ENCODE measurements at regions not wholly inside any gene's neighbourhood (a gene's known extent, or its start where the extent isn't known, plus 50 kb on each side); places are given as distances from the start of the nearest gene placed in this dataset.

DNA sequence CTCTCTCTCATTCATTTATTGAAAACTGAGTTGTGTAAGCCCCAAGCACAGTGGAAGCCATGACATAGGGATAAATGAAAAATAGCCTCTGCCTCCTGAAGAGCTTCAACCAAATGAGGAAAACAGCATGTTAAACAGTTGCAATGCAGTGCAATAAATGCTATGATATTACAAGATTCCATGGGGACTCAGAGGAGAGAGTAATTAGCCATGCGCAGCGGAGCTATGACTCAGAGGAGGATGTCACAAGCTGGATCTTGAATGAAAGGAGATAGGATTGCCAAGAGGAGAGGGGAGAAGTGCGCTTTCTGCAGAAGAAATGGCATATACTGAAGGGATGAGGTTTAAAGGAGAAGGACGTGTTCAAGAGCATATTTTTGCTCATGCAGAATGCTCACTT lies 231.3 kb upstream of the PLXNA2 start:
- H3K27me3 ChIP-seq (ENCODE audit: control insufficient read depth in 1 of 2, insufficient read depth in 2 of 2, low read length in 2 of 2), result no peaks in the 10 kb centered on the region
- ATAC-seq (ENCODE audit: poor library complexity), result no peak
- no peaks in the 10 kb centered on the region for H3K36me3 ChIP-seq (ENCODE audit: insufficient read depth, low read length)
- peaks cover 9% of the 10 kb centered on the region for H3K27me3 Mint-ChIP-seq
- no peaks in the 10 kb centered on the region for H3K9me3 Mint-ChIP-seq
- no peak overlapping the region for H3K4me3 Mint-ChIP-seq
- intact Hi-C loops (cut with DNase I, micrococcal nuclease), result no loop called here
- TF ChIP-seq, protein P1, sequence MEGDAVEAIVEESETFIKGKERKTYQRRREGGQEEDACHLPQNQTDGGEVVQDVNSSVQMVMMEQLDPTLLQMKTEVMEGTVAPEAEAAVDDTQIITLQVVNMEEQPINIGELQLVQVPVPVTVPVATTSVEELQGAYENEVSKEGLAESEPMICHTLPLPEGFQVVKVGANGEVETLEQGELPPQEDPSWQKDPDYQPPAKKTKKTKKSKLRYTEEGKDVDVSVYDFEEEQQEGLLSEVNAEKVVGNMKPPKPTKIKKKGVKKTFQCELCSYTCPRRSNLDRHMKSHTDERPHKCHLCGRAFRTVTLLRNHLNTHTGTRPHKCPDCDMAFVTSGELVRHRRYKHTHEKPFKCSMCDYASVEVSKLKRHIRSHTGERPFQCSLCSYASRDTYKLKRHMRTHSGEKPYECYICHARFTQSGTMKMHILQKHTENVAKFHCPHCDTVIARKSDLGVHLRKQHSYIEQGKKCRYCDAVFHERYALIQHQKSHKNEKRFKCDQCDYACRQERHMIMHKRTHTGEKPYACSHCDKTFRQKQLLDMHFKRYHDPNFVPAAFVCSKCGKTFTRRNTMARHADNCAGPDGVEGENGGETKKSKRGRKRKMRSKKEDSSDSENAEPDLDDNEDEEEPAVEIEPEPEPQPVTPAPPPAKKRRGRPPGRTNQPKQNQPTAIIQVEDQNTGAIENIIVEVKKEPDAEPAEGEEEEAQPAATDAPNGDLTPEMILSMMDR (IDR thresholded peaks at IDR 0.05), result no peak
- no peak overlapping the region for H3K4me3 ChIP-seq (ENCODE audit: low read length)
- CTCF ChIA-PET, result no interaction called here
- no peak overlapping the region for H3K27ac Mint-ChIP-seq
- no peak overlapping the region for H3K27ac ChIP-seq (ENCODE audit: low read depth in 1 of 2, low read length in 2 of 2)
- no peak for DNase-seq
- no peaks in the 10 kb centered on the region for H3K4me1 ChIP-seq (ENCODE audit: insufficient read depth, low read length)
- H3K36me3 Mint-ChIP-seq (ENCODE audit: low read depth), result no peaks in the 10 kb centered on the region
- H3K9me3 ChIP-seq (ENCODE audit: control insufficient read depth in 1 of 2, insufficient read depth in 1 of 2, low read length in 2 of 2), result no peaks in the 10 kb centered on the region
- H3K4me1 Mint-ChIP-seq (ENCODE audit: low read depth), result no peaks in the 10 kb centered on the region
- POLR2A ChIA-PET, result no interaction called here

DNA sequence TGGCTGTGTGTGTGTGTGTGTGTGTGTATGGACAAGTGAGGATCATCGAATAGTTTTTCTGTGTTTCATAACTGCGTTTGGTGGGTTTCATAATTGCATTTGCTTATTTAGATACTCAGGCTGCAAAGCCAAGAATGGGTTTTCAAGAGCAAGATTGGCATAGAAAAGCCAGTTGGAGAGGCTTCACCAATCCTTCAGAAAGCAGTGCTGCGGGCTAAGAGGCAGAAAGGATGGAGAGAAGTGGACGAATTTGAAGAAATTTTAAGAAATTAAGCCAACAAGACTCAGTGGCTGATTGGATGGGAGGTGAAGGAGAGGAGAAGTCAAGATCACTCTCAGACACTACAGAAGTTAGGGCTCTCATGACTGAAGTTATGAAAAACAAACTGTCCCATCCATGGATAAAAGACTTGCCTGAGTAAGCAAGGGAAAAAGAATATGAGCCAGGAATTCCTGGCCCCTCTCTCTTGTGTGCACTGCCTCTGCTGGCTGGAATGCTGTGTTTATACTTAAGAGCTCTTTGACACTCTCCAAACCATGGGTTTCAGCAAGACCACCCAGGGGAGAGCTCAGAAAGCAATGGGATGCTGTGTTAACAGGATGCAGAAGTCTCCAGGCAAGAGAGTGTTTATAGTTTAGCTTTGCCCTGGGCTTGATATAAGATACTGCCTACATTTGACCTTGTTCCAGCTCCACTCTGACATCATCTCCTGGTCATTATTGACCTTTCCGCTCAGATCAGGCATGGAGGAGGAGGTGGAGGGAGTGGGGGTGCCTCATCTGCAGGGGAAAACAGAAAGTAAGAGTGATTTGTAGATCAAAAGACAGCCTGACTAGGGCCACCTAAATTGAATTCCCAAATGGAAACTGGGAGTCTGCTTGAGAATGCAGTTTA lies 232.0 kb upstream of the PLXNA2 start:
- Mint-ChIP-seq H3K27me3 (peaks cover 9% of the 10 kb centered on the region), H3K4me1 (ENCODE audit: low read depth) (no peaks in the 10 kb centered on the region), H3K4me3 (no peak overlapping the region), H3K36me3 (ENCODE audit: low read depth) (no peaks in the 10 kb centered on the region), H3K27ac (no peak overlapping the region), H3K9me3 (no peaks in the 10 kb centered on the region)
- CTCF ChIA-PET, result no interaction called here
- DNase-seq, result no peak
- Histone ChIP-seq H3K36me3 (ENCODE audit: insufficient read depth, low read length) (no peaks in the 10 kb centered on the region), H3K4me1 (ENCODE audit: insufficient read depth, low read length) (no peaks in the 10 kb centered on the region), H3K4me3 (ENCODE audit: low read length) (no peak overlapping the region), H3K27ac (ENCODE audit: low read depth in 1 of 2, low read length in 2 of 2) (no peak overlapping the region), H3K27me3 (ENCODE audit: control insufficient read depth in 1 of 2, insufficient read depth in 2 of 2, low read length in 2 of 2) (no peaks in the 10 kb centered on the region), H3K9me3 (ENCODE audit: control insufficient read depth in 1 of 2, insufficient read depth in 1 of 2, low read length in 2 of 2) (no peaks in the 10 kb centered on the region)
- TF ChIP-seq, protein P1 (IDR thresholded peaks at IDR 0.05), result no peak
- intact Hi-C loops (cut with DNase I, micrococcal nuclease), result no loop called here
- ATAC-seq (ENCODE audit: poor library complexity), result no peak
- POLR2A ChIA-PET, result no interaction called here

DNA sequence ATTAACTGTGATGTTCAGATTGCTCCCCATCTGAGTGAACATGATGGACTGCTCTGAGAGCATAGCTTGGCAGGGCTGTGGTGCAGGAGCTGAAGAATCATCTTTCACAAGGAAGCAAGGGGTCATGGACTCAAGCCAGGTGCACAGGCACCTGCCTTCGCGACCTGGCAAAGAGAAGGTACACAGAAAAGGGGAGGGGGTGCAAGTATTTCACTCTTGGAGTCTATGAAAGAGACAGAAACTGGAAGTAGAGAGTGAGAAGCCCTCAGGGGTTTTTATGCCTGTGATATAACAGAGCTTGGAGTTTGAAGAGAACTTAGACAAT lies 232.6 kb upstream of the PLXNA2 start:
- intact Hi-C loops (cut with DNase I, micrococcal nuclease), result no loop called here
- ChIA-PET CTCF (no interaction called here), POLR2A (no interaction called here)
- H3K4me1 ChIP-seq (ENCODE audit: insufficient read depth, low read length), result no peaks in the 10 kb centered on the region
- no peak for ATAC-seq (ENCODE audit: poor library complexity)
- no peaks in the 10 kb centered on the region for H3K9me3 ChIP-seq (ENCODE audit: control insufficient read depth in 1 of 2, insufficient read depth in 1 of 2, low read length in 2 of 2)
- Mint-ChIP-seq H3K4me1 (ENCODE audit: low read depth) (no peaks in the 10 kb centered on the region), H3K27ac (no peak overlapping the region), H3K4me3 (no peak overlapping the region), H3K27me3 (peaks cover 9% of the 10 kb centered on the region), H3K36me3 (ENCODE audit: low read depth) (no peaks in the 10 kb centered on the region), H3K9me3 (no peaks in the 10 kb centered on the region)
- H3K4me3 ChIP-seq (ENCODE audit: low read length), result no peak overlapping the region
- no peaks in the 10 kb centered on the region for H3K27me3 ChIP-seq (ENCODE audit: control insufficient read depth in 1 of 2, insufficient read depth in 2 of 2, low read length in 2 of 2)
- TF ChIP-seq, protein P1 (IDR thresholded peaks at IDR 0.05), result no peak
- H3K36me3 ChIP-seq (ENCODE audit: insufficient read depth, low read length), result no peaks in the 10 kb centered on the region
- no peak for DNase-seq
- no peak overlapping the region for H3K27ac ChIP-seq (ENCODE audit: low read depth in 1 of 2, low read length in 2 of 2)
